Smooth muscle cell (in vitro differentiated cells): ENCODE measurements at regions not wholly inside any gene's neighbourhood (a gene's known extent, or its start where the extent isn't known, plus 50 kb on each side); places are given as distances from the start of the nearest gene placed in this dataset.

Experiments
- DNase-seq: peaks from one replicate; lab custom pipeline; 2025; ENCODE audit not compliant: unreplicated experiment; lab: John Stamatoyannopoulos, UW
- H2AFZ ChIP-seq: fragments of 200-600 bp; sonication (generic); 2 replicates; pipeline ENCODE4 v1.6.0; 2016; ENCODE audit warnings: antibody characterized with exemption, low read depth, mild to moderate bottlenecking
- H3F3A ChIP-seq: fragments of 200-600 bp; sonication (generic); 2 replicates; pipeline ENCODE4 v1.6.0; 2017; ENCODE audit warnings: antibody characterized with exemption, low read depth
- H3K27ac ChIP-seq: fragments of 200-600 bp; sonication (generic); 2 replicates; pipeline ENCODE4 v1.5.1; 2016; ENCODE audit warnings: low read depth, mild to moderate bottlenecking
- H3K27me3 ChIP-seq: fragments of 200-600 bp; sonication (generic); 2 replicates; pipeline ENCODE4 v1.6.1; 2016; ENCODE audit warnings: low read depth, mild to moderate bottlenecking
- H3K36me3 ChIP-seq: fragments of 200-600 bp; sonication (generic); 2 replicates; pipeline ENCODE4 v1.5.1; 2016; ENCODE audit warnings: low read depth
- H3K4me1 ChIP-seq: fragments of 200-600 bp; sonication (generic); 2 replicates; pipeline ENCODE4 v1.5.1; 2016; ENCODE audit warnings: low read depth
- H3K4me2 ChIP-seq: fragments of 200-600 bp; sonication (generic); 2 replicates; pipeline ENCODE4 v1.6.0; 2016; ENCODE audit warnings: mild to moderate bottlenecking
- H3K4me3 ChIP-seq: fragments of 200-600 bp; sonication (generic); 2 replicates; pipeline ENCODE4 v1.5.1; 2016; ENCODE audit warnings: mild to moderate bottlenecking
- H3K79me2 ChIP-seq: fragments of 200-600 bp; sonication (generic); 2 replicates; pipeline ENCODE4 v1.6.0; 2016; ENCODE audit warnings: low read depth, mild to moderate bottlenecking
- H3K9ac ChIP-seq: fragments of 200-600 bp; sonication (generic); 2 replicates; pipeline ENCODE4 v1.6.0; 2016; ENCODE audit warnings: low read depth
- H3K9me3 ChIP-seq: fragments of 200-600 bp; sonication (generic); replicated peaks from 2 replicates; pipeline ENCODE4 v1.5.1; 2016; ENCODE audit warnings: low read depth
- H4K20me1 ChIP-seq: fragments of 200-600 bp; sonication (generic); 2 replicates; pipeline ENCODE4 v1.6.0; 2016; ENCODE audit warnings: low read depth
- CTCF ChIP-seq: fragments of 200-600 bp; sonication (generic); IDR thresholded peaks from 2 replicates; pipeline ENCODE4 v1.5.1; 2017; ENCODE audit warnings: borderline replicate concordance, mild to moderate bottlenecking, antibody characterized with exemption; ENCODE audit not compliant: insufficient read depth, poor library complexity, severe bottlenecking
- WGBS: methylation state at CpG from one replicate; pipeline ENCODE4 v1.1.7; 2016; ENCODE audit warnings: low lambda C conversion rate; 5-methylcytosine and 5-hydroxymethylcytosine counted together

- no peaks in the 10 kb centered on the region for H3F3A ChIP-seq
- H4K20me1 ChIP-seq = peaks cover 38% of the 10 kb centered on the region
- no peaks in the 10 kb centered on the region for H3K36me3 ChIP-seq
- H3K79me2 ChIP-seq = peaks cover 77% of the 10 kb centered on the region
- H2AFZ ChIP-seq = no peak overlapping the region
- H3K27me3 ChIP-seq = no peaks in the 10 kb centered on the region
- no peaks in the 10 kb centered on the region for H3K9me3 ChIP-seq
- no peak for TF ChIP-seq CTCF
- no peak overlapping the region for H3K4me3 ChIP-seq
- DNase-seq = no peak
- H3K4me1 ChIP-seq = no peaks in the 10 kb centered on the region
- no peak overlapping the region for H3K9ac ChIP-seq
- 86% methylated on average over 1 of the region's 1 CpG for WGBS
- H3K27ac ChIP-seq = no peak overlapping the region
- H3K4me2 ChIP-seq = no peak overlapping the region
Measured at GRCh38 chr7:130946114-130946513, 212.1 kb upstream of the KLF14 start.

DNA sequence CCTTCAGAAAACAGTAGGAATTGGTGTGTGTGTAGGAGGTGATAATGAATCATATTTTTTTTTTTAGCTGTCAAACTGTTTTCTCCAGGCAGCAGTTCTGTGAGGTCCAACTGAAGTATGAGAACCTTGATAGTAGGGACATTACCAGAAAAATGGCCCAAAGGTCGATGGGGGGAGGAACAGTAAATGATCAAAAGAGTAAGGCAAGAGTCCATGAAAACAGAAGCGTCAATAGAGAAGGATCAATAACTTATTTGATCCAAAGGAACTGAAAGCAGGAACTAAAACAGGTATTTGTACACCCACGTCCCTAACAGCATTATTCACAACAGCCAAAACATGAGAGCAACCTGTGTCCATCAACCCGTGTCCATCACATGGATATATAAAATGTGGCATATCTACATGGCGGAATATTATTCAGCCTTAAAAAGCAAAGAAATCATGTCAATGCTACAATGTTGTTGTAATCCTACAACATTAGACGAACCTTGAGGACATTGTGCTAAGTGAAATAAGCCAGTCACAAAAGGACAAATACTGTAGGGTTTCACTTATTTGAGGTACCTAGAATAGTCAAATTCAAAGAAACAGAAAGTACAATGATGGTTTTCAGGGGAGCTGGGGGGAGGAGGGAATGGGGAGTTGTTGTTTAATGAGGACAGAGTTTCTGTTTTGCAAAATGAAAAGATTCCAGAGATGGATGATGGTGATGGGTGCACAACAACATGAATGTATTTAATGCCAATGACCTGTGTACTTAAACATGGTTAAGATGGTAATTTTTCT lies 214.0 kb upstream of the KLF14 start:
- Histone ChIP-seq H3K9me3 (no peaks in the 10 kb centered on the region), H3K79me2 (peaks cover 88% of the 10 kb centered on the region), H3K4me1 (no peaks in the 10 kb centered on the region), H4K20me1 (peaks cover 36% of the 10 kb centered on the region), H2AFZ (no peak overlapping the region), H3K4me3 (no peak overlapping the region), H3K27me3 (no peaks in the 10 kb centered on the region), H3K4me2 (no peak overlapping the region), H3F3A (no peaks in the 10 kb centered on the region), H3K36me3 (no peaks in the 10 kb centered on the region), H3K9ac (no peak overlapping the region), H3K27ac (no peak overlapping the region)
- no peak for DNase-seq
- 95% methylated on average over 6 of the region's 6 CpGs for WGBS
- TF ChIP-seq CTCF = no peak

GRCh38 chr7:130948822-130949221 lies 214.8 kb upstream of the KLF14 start:
- Histone ChIP-seq H3K4me1 (no peaks in the 10 kb centered on the region), H3K79me2 (peaks cover 89% of the 10 kb centered on the region)

More at GRCh38 chr7:130948822-130949221, 214.8 kb upstream of the KLF14 start:
- H3K27ac ChIP-seq = no peak overlapping the region
- no peak for DNase-seq
- H2AFZ ChIP-seq = no peak overlapping the region
- H3K9ac ChIP-seq = no peak overlapping the region
- H3K4me2 ChIP-seq = no peak overlapping the region
- no peak for TF ChIP-seq CTCF
- WGBS = 100% methylated on average over 1 of the region's 1 CpG
- H3K36me3 ChIP-seq = no peaks in the 10 kb centered on the region
- peaks cover 36% of the 10 kb centered on the region for H4K20me1 ChIP-seq
- H3K9me3 ChIP-seq = no peaks in the 10 kb centered on the region
- H3F3A ChIP-seq = no peaks in the 10 kb centered on the region
- H3K27me3 ChIP-seq = no peaks in the 10 kb centered on the region
- H3K4me3 ChIP-seq = no peak overlapping the region
